ENCODE measurements at regions not wholly inside any gene's neighbourhood (a gene's known extent, or its start where the extent isn't known, plus 50 kb on each side); places are given as distances from the start of the nearest gene placed in this dataset.
A peak's percentile ranks its signal among the peaks of the same experiment; 100 is the strongest.

DNA sequence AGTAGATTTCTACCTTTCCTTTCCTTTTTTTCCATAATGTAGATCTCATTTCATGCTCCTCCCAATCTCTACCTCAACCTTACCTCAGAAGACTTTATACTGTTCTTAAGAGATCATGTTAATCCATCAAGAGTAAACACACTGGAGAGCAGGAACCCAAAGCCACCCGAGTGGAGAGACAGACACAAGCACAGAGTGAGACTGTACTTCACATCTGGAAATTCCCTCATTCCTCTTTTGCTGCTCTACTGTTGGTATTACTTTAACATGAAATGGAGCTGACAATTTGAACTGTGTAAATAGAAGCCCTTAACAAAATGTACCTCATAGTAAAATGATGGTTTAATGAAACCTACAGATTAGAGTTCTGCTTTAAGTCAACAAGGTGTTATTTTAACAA lies 105.7 kb upstream of the RASGEF1B start:
- DNase-seq (ENCODE audit: extremely low spot score) = no peak
- TF ChIP-seq PKNOX1 (IDR thresholded peaks at IDR 0.05) (no peak), L3MBTL2 (conservative IDR thresholded peaks at IDR 0.05) (no peak), CTBP1 (IDR thresholded peaks at IDR 0.05; ENCODE audit: borderline replicate concordance) (no peak), ZNF384 (IDR thresholded peaks at IDR 0.05) (no peak), NFRKB (IDR thresholded peaks at IDR 0.05) (no peak), FOXM1 (IDR thresholded peaks at IDR 0.05; ENCODE audit: borderline replicate concordance) (no peak), SUZ12 (IDR thresholded peaks at IDR 0.05) (no peak), HDGF (IDR thresholded peaks at IDR 0.05; ENCODE audit: borderline replicate concordance) (no peak), LEF1 (IDR thresholded peaks at IDR 0.05; ENCODE audit: borderline replicate concordance) (no peak), FOXK2 (IDR thresholded peaks at IDR 0.05) (no peak), ELF4 (IDR thresholded peaks at IDR 0.05) (no peak), SP1 (IDR thresholded peaks at IDR 0.05) (no peak), ARNT (IDR thresholded peaks at IDR 0.05) (no peak), BHLHE40 (IDR thresholded peaks at IDR 0.05; ENCODE audit: borderline replicate concordance) (no peak), FOXA1 (IDR thresholded peaks at IDR 0.05) (no peak)
- CTCF ChIA-PET = interaction anchor here (0.6 kb wide), 1 partner anchor 12 kb away, joined by 3 read pairs; no protein-coding TSS in a partner anchor
- POLR2A ChIA-PET = no interaction called here

GRCh38 chr4:81574991-81575390 lies 103.3 kb upstream of the RASGEF1B start:
- POLR2A ChIA-PET = no interaction called here
- CTCF ChIA-PET = no interaction called here
- DNase-seq (ENCODE audit: extremely low spot score) = no peak
- no peak for TF ChIP-seq SP1 (IDR thresholded peaks at IDR 0.05)
- no peak for TF ChIP-seq FOXA1 (IDR thresholded peaks at IDR 0.05)
- no peak for TF ChIP-seq ZNF384 (IDR thresholded peaks at IDR 0.05)
- TF ChIP-seq TARDBP (IDR thresholded peaks at IDR 0.05) = no peak
- no peak for TF ChIP-seq CTBP1 (IDR thresholded peaks at IDR 0.05; ENCODE audit: borderline replicate concordance)
- TF ChIP-seq ELF4 (IDR thresholded peaks at IDR 0.05) = no peak
- TF ChIP-seq SUZ12 (IDR thresholded peaks at IDR 0.05) = no peak
- TF ChIP-seq NFRKB (IDR thresholded peaks at IDR 0.05) = no peak
- no peak for TF ChIP-seq FOXK2 (IDR thresholded peaks at IDR 0.05)

DNA sequence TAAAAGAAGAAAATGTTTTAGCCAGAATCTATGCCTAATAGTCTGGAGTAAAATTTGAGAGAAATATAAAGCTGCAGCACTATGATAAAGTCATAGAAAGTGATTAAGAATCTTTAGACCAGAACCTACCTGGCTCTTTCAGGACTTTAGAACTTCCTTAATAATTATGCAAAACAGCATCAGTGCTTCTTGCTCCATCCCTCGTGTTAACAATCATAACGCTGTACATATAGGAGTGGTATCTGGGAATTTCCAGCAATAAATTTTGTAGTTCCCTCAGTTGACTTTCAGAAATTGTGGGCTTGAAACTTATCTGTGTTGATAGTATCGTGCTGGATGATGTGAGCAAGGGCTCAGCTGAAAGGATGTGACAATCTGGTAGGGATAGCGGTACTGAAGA lies 102.1 kb upstream of the RASGEF1B start:
- CTCF ChIA-PET = no interaction called here
- TF ChIP-seq LEF1 (IDR thresholded peaks at IDR 0.05; ENCODE audit: borderline replicate concordance) (no peak), L3MBTL2 (conservative IDR thresholded peaks at IDR 0.05) (no peak), FOXK2 (IDR thresholded peaks at IDR 0.05) (no peak), BHLHE40 (IDR thresholded peaks at IDR 0.05; ENCODE audit: borderline replicate concordance) (no peak), TARDBP (IDR thresholded peaks at IDR 0.05) (no peak), ELF4 (IDR thresholded peaks at IDR 0.05) (no peak), HDGF (IDR thresholded peaks at IDR 0.05; ENCODE audit: borderline replicate concordance) (no peak), ARNT (IDR thresholded peaks at IDR 0.05) (no peak), SUZ12 (IDR thresholded peaks at IDR 0.05) (no peak), SP1 (IDR thresholded peaks at IDR 0.05) (no peak), CTBP1 (IDR thresholded peaks at IDR 0.05; ENCODE audit: borderline replicate concordance) (no peak), NFRKB (IDR thresholded peaks at IDR 0.05) (no peak), FOXM1 (IDR thresholded peaks at IDR 0.05; ENCODE audit: borderline replicate concordance) (no peak), ZNF384 (IDR thresholded peaks at IDR 0.05) (no peak), FOXA1 (IDR thresholded peaks at IDR 0.05) (no peak), PKNOX1 (IDR thresholded peaks at IDR 0.05) (no peak)
- DNase-seq (ENCODE audit: extremely low spot score) = no peak
- POLR2A ChIA-PET = no interaction called here

DNA sequence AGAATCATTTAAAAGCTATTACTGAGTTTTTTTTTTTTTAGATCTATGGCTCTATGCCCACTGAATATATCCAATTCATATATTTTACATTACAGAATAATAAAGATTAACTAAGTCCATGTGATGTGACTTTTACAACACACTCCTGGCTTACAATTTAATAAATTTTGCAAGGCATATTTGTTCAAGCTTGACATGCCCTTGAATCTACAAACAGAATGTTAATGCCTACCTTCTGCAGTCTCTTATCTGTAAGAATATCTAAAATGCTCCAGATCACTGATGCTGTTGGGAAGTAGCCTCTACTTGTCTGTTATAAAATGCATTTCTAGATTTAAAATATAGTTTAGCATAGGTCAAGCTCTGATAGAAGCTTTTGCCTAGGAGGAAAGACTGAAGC lies 100.7 kb upstream of the RASGEF1B start:
- no peak for TF ChIP-seq BHLHE40 (IDR thresholded peaks at IDR 0.05; ENCODE audit: borderline replicate concordance)
- ChIA-PET POLR2A (no interaction called here), CTCF (no interaction called here)
- no peak for DNase-seq (ENCODE audit: extremely low spot score)

GRCh38 chr4:81571105-81571504 lies 99.4 kb upstream of the RASGEF1B start:
- TF ChIP-seq BHLHE40 (IDR thresholded peaks at IDR 0.05; ENCODE audit: borderline replicate concordance) = no peak
- TF ChIP-seq PKNOX1 (IDR thresholded peaks at IDR 0.05) = no peak
- TF ChIP-seq L3MBTL2 (conservative IDR thresholded peaks at IDR 0.05) = no peak
- TF ChIP-seq TARDBP (IDR thresholded peaks at IDR 0.05) = no peak
- no peak for TF ChIP-seq LEF1 (IDR thresholded peaks at IDR 0.05; ENCODE audit: borderline replicate concordance)
- CTCF ChIA-PET = no interaction called here
- no peak for DNase-seq (ENCODE audit: extremely low spot score)
- POLR2A ChIA-PET = no interaction called here

GRCh38 chr4:81566161-81566591 lies 94.5 kb upstream of the RASGEF1B start:
- CTCF ChIA-PET = no interaction called here
- no peak for DNase-seq (ENCODE audit: extremely low spot score)
- TF ChIP-seq SUZ12 (IDR thresholded peaks at IDR 0.05) = no peak
- no peak for TF ChIP-seq L3MBTL2 (conservative IDR thresholded peaks at IDR 0.05)
- TF ChIP-seq ELF4 (IDR thresholded peaks at IDR 0.05) = no peak
- no peak for TF ChIP-seq FOXK2 (IDR thresholded peaks at IDR 0.05)
- no peak for TF ChIP-seq FOXM1 (IDR thresholded peaks at IDR 0.05; ENCODE audit: borderline replicate concordance)
- no peak for TF ChIP-seq SP1 (IDR thresholded peaks at IDR 0.05)
- TF ChIP-seq NFRKB (IDR thresholded peaks at IDR 0.05) = no peak
- POLR2A ChIA-PET = no interaction called here

DNA sequence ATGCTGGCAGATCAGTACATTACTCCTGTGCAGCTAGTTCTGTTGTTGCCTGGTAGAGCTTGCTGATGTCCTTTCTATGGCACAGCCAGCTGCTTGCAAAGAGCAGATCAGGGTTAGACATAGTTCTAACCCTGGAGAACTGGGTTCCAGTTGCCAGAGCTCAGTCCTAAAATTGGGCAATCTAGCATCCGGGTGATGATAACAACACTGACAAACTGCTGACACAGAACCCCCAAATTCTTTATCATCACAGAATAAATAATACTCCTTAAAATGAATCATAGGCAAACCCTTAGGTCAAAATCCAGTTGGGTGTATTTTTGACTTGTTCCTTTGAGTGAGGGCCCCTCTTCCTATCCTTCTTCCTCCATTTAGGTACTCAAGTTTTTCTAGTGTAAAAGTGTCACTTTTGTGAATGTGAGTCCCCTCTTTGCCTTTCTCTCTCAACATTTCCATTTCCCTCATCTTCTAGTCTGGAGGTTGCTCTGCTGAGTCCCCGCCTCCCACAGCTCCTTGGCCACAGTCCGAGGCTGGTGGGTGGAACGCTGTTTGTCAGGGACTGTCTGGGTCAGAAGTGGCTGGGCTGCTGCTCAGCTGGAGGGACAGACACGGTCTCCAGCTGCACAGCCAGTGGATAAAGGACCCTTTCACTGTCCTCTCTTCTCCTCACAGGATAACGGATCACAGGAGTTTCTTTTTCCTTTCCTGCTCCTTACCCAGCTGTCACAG lies 93.6 kb upstream of the RASGEF1B start:
- TF ChIP-seq CTBP1 (IDR thresholded peaks at IDR 0.05; ENCODE audit: borderline replicate concordance) (no peak), FOXK2 (IDR thresholded peaks at IDR 0.05) (no peak), FOXA1 (IDR thresholded peaks at IDR 0.05) (no peak), ELF4 (IDR thresholded peaks at IDR 0.05) (no peak), TARDBP (IDR thresholded peaks at IDR 0.05) (no peak), FOXM1 (IDR thresholded peaks at IDR 0.05; ENCODE audit: borderline replicate concordance) (no peak), ARNT (IDR thresholded peaks at IDR 0.05) (no peak), BHLHE40 (IDR thresholded peaks at IDR 0.05; ENCODE audit: borderline replicate concordance) (no peak), LEF1 (IDR thresholded peaks at IDR 0.05; ENCODE audit: borderline replicate concordance) (no peak), SP1 (IDR thresholded peaks at IDR 0.05) (no peak), NFRKB (IDR thresholded peaks at IDR 0.05) (no peak), ZNF384 (IDR thresholded peaks at IDR 0.05) (no peak), SUZ12 (IDR thresholded peaks at IDR 0.05) (no peak)
- CTCF ChIA-PET = no interaction called here
- peak; percentile 10 for DNase-seq (ENCODE audit: extremely low spot score)
- POLR2A ChIA-PET = no interaction called here

Measured in HEK293T (cell line).